GM21515 (cell line): ENCODE measurements at regions not wholly inside any gene's neighbourhood (a gene's known extent, or its start where the extent isn't known, plus 50 kb on each side); places are given as distances from the start of the nearest gene placed in this dataset.
"Not testable (repeated sequence)": the region's sequence is repeated elsewhere in the genome, so short reads cannot be mapped to it uniquely, and the experiment has no call there.

ENCODE experiments used
- ATAC-seq: cut with Tn5 transposase; IDR thresholded peaks from one replicate; pipeline ENCODE4 v1.9.1; 2021; ENCODE audit not compliant: unreplicated experiment

DNA sequence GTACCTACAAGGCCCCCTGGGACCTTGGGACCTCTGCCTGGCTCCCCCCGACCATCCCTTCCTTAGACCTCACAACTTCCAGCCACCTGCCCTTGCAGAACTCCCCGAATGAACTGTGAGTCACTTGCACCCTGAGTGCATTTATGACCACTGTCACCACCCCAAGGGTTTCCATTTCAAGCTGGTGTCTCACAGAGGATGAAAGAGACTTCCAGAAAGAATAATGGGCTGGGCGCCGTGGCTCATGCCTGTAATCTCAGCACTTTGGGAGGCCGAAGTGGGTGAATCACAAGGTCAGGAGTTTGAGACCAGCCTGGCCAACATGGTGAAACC, 124.5 kb upstream of the CIBAR2 start:
- no peak for ATAC-seq

DNA sequence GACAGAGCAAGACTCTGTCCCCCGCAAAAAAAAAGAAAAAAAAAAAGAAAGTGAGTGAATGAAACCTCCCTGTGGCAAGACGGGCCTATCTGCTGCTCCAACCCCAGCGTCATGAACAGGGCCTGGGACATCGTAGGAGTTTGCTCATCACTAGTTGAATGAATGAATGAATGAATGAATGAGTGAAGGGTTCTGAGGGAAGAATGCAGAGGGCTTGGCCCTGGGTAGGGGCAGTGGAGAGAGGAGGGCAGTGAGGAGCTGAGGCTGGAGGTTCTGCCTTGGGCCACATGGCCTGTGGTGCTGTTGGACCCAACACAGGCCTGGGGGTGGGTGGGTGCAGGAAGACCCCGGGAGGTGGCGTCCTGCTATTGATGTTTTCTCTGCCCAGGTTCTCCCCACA, 125.5 kb upstream of the CIBAR2 start:
- no peak for ATAC-seq

DNA sequence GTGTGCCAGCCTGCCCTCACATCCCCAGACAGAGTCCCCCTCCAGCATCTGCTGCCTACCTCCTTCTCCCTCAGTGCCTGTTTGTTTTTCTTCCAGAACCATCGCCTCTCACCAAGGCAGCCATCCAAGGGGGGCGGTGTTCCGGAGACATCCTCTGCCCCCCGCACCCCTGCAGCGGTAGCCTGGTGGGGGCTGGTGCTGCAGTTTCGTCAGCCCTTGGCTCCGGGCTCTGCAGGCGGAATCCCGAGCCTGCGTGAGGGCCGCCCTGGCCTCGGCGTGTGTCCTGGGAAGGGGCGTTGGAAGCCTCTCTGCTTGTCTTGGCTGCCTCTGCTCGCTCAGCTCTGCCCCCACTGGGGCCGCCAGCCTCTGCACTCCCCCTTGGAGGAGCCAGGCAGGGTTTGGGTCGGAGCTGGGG, 126.0 kb upstream of the CIBAR2 start:
- no peak for ATAC-seq

DNA sequence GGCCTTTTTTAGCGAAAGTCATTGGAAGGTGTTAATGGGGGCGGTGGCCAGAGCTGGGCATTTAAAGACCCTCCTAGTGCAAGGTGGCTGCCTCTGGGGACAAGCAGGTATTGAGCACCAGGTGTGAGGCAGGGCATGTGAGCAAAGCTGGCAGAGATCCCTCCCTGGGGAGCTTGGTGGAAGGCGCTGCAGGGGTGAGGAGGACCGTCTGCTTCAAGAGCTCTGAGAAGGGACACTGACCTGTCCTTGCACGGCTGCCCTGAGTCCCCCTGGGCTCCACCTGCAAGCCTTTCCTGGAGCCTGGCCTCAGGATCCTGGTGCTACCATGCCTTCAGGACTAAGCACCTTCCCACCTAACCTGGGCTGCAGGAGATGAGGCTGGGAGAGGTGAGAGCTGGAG, 127.0 kb upstream of the CIBAR2 start:
- no peak for ATAC-seq

DNA sequence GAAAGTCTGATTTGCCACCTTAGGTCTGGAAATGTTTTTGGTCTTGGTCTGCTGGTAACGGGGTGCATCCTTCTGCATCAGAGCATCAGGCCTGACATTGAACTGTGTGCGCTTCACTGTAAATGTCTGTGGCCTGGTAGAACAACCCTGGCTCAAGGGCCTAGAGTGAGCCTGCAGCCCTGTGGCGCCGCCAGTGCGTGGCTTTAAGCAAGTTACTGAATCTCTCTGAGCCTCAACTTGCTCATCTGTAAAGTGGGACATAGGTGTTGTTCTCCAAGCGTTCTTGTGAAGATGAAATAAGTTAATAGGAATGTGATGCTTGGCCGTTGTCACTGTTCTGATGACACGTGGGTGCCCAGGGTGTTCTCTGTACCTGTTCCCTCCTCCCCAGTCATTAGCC, 127.6 kb upstream of the CIBAR2 start:
- ATAC-seq = no peak

DNA sequence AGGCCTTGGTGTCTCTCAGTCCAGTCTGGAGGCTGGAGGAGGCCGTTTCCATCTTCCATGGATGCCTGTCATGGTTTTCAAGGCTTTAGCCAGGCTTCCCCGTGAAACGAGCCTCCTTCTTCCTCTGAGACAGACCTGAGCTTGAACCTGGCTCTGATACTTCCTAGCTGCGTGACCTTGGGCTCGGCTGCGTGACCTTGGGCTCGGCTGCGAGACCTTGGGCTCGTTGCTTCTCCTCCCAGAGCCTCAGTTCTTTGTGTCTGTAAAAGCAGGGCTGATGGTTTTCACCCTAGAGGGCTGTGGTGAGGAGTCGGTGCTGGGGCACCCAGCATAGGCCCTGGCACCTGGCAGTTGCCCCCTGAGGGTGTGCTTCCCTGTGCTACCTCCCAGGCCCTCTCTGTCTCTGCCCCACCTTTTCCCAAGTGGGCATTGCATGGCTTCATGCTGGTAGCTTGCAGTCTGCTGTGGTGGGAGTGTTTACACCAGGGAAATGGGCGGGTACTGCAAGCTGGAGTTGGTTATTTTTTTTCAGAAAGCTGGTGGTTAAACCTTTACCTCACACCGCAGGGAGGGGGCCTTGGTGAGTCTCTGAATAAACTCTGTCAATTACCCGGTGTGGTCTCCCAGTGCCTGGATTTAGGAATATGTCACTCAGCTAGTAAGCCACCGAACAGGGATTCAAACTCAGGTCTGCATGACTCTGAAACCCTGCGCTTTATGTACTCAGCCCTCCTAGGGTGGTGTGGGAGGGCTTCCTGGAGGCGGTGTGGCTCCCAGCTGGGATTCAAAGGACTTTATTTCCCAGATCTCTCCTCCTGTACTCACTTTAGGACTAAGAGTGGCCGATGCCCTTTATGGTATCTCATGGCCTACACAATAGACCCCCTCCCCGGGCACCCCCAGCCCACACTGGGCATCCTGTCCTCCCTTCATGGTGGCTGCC, 129.0 kb upstream of the CIBAR2 start:
- ATAC-seq = no peak

DNA sequence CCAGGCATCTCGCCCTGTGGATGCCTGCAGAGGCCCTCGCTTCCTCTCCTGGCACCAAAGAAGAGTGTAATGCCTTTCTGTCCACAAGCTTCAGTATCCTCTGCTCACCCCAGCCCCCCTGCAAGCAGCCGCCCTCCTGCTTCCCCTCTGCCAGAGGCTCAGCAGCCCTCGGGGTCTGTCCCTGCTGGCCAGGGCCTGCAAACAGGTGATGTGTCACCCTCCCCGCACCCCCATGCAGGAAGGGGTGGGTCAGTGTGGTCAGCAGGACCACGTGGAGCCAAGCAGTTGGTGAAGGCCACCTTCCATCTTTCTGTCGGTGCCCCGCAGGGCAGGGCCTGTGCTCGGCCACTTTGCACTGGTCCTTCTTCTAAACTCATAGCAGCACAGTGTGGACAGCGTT, 129.9 kb upstream of the CIBAR2 start:
- ATAC-seq = no peak

DNA sequence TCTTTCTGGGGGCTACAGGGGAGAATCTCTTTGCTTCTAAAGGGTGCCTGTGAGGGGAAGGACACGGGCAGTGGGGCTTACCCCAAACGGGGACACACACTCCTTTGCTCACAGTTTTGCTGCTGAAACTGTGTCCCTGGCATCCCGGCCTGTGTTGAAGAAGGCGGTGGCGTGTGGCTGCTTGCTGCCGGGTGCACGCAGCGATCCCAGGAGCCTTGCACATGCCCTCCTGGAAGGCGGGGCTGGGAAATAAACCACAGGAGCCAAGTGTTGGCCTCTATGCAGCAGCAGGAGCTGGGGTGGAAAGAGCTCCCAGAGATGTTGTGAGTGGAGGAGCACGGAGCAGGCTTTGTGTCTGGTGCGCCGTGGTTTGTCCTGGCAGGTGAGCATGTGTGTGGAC, 131.0 kb upstream of the CIBAR2 start:
- ATAC-seq = no peak

DNA sequence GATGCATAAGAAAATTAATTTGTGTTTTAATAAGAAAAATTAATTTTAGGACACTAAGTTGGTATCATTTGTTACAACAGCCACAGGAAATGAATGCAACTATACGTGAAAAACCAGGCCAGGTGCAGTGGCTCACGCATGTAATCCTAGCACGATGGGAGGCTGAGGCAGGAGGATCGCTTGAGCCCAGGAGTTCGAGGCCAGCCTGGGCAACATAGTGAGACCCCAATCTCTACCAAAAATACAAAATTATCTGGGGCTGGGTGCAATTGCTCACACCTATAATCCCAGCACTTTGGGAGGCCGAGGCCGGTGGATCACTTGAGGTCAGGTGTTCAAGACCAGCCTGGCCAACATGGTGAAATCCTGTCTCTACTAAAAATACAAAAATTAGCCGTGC, 132.2 kb upstream of the CIBAR2 start:
- ATAC-seq = not testable (repeated sequence)

DNA sequence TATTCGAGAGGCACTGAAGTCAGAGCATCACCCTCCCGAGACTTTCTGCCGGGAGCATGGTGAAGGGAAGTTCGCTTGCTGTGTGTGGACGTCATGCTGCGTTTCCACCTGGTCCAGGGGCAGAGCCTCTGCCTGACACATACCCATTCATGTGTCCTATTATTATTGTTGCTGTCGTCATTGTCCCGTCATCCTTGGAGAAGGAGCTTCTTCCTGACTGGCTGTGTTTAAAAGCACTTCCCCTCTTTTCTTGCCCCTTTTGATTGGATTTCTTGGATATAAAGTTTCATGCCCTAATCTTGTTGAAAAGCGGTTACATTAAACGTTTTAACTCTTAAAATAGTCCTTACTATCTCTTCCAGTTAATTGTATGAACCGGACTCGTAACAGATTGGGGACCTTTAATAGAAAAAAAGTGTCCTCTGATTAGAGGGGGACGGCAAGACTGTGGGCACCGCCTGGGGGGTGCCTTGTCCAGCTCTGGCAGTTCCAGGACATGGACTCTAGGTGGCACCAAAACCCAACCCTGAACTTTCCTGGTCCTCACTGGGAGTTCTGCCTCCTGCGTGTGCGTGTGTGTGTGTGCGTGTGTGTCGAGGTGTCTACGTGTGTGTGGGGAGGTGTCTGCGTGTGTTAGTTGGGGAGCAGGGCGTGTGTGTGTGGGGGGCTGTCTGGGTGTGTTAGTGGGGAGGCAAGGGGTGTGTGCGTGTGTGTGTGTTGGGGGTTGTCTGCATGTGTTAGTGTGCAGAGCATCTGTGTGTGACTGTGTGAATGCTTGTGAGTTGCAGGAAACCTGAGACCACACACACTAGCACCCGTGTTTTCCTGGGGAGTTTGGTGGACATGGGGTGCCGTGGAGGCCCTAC, 133.3 kb upstream of the CIBAR2 start:
- no peak for ATAC-seq

DNA sequence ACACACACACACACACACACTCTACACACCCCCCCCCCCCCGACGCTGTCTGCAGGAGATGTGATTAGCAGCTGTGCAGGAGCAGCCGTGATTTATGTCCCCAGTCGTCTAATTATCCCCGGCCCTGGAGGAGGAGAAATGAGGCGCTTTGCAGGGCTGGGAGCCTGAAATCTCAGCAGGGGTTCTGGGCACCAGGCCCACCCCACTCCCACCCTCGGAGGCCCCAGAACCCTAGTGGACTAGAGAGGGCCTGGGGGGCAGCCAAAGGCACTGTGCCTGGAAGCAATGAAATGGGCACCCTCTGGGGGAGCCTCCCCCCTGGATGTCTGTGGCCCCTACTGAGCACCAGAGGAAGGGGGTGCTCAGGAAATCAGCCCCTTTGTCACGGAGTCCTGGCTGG, 134.2 kb upstream of the CIBAR2 start:
- no peak for ATAC-seq

DNA sequence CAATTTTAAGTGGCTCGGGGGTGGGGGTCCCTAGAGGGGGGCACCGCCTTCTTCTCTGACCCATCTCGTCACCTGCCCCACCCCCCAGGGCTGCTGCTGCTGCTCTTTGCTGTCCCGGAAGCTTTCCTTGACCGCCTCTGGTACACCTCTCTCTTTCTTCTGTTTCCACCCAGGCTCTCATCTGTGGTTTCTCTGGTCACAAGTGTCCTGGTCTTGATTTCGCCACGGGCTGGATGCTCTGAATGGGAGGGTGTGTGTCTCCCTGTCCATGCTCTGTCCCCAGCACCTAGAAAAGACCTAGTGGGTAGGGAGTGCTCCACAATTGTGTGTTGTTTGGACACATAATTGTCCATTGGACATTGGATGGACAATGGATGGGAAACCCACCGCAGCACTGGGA, 134.7 kb upstream of the CIBAR2 start:
- ATAC-seq = no peak

DNA sequence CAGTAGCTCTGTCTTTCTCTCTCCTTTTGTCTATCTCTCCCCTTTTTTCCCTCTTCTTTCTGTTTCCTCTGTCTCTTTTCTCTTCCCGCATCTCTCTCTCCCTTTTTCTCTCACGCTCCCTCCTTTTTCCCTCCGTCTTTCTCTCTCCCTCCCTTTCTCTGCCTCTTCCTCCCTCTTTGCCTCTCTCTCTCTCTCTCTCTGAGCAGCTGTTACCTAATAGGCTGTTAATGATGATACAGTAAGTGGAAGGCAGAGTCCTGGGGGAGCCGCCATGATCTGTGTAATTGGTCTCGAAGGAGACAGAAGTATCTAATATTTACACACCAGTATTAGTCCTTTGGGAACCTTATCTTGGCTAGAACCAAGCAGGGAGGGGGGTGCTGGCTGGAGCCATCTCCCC, 136.1 kb upstream of the CIBAR2 start:
- ATAC-seq = no peak

DNA sequence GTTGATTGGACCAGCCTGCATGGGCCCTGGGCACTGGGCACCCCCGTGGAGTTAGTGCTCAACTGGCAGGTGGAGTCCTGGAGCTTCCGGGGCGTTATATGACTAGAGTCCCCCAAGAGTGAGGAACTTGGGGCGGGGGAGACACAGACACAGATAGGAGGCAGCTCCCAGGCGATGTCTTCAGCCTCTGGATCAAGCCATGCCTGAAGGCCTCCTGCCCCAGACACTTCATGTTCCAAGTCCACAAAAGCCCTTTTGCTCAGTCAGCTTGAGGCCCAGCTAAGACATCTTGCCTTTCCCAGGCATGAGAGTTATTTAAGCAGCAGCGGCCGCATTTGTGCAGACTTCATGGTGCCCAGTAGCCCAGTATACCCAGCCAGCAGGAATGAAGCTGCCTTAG, 136.6 kb upstream of the CIBAR2 start:
- ATAC-seq = no peak

DNA sequence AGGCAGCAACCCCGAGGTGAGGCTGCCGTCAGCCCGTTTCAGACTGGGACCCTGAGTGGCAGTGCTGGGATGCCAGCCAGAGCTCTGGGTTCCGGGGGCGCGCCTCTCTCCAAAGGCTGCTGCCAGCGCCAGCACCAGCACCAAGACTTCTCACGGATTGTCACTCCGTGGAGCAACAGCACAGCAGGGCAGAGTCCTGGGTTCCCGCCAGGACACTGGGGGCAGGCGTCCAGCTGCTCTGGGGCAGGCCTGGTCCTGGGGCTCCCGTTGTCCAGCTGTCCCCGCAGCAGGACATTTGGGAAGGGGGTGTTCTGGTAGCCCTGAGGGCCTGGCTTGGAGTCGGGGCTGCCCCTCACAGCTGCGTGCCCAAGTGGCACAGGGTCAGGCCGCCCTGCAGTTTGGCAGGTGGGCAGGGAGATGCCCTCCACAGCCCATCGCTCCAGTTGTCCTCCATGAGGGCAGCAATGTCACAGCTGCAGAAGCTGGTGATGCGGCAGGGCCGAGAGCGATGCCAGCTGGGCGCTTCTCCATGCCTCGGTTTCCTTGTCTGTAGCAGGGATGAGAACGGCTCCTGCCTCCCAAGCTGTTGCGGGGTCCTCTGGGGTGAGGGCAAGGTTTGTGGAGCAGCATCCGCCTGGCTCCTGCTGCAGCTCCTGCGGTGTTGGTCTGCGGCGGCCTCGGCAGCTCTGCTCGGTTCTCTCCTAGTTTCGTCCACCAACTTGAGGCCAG, 137.3 kb upstream of the CIBAR2 start:
- no peak for ATAC-seq

DNA sequence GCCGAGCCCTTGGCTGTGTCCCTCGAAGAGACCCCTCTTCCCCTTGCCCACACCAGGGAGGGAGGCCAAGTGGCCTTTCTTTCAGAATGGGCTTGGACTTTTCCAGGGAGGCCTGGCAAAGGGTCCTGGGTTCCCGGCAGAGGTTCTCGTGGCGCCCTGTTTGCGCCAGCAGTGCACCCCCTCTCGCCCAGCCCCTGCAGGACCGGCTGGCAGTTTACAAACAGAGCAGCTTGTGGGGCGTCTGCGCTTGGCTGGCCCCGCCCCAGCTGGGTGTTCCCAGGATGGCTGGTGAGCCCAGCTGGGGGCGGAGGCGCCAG, 137.8 kb upstream of the CIBAR2 start:
- ATAC-seq = no peak

DNA sequence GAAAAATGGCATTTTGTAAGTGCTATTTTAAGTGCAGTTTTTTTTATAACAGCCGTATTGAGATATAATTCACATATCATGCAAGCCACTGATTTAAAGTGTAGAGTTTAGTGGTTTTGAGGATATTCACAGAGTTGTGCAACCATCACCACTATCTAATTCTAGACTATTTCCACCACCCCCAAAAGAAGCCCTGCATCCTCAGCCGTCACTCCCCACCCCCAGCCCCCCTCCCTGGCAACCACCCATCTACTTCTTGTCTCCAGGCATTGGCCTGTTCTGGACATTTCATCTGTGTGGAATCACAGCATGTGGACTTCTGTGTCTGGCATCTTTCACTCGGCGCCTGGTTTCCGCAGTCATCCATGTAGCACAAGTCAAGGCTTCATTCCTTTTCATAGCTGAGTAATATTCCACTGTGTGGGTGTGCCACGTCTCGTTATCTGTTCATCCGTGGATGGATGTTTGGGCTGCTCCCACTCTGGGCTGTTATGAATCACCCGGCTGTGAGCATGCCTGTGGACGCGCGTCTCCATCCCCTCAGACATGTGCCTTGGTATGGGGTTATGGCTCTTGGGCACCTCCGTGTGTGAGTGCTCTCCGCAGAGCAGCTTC, 138.4 kb upstream of the CIBAR2 start:
- ATAC-seq = no peak

DNA sequence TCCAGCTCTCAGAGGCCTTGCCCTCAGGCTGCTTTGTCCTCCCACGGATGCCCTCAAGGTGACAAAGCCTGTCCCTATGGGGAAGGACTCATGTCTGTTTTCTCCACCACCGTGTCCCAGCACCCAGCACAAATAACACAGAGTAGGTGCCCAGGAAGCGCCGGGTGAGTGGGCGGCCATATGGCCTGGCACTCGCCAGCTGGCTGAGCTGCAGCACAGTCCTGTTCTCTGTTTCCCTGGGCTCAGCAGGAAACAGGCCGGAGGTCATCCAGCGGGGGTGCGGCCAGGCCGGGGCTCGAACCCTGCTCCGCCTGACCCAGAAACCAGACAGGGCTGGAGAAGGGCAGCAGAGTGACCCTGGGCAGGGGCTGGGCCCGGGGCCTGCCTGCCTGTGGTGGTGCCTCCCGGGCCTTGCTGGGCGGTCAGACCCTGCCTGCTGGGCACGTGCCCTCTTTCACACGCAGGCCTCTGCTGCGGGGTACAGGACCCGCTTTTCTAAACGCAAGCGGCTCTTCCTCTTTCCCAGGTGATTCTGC, 139.0 kb upstream of the CIBAR2 start:
- no peak for ATAC-seq

DNA sequence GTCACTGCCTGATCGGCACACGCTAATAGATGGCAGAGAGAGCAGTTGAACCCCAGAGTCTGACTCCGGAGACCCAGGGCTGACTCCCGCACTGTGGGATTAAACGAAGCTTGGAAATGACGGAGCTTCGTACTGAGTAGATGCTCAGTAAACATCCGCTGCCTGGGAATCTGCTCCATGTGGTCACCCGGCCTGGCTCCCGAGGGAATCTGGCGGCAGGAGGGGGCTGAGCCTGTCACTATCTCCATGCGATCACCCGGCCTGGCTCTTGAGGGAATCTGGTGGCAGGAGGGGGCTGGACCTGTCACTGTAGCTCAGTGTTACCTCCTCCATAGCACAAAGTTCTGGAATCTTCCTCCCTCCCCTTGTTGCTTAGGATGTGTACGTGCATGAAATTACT, 139.7 kb upstream of the CIBAR2 start:
- ATAC-seq = no peak

DNA sequence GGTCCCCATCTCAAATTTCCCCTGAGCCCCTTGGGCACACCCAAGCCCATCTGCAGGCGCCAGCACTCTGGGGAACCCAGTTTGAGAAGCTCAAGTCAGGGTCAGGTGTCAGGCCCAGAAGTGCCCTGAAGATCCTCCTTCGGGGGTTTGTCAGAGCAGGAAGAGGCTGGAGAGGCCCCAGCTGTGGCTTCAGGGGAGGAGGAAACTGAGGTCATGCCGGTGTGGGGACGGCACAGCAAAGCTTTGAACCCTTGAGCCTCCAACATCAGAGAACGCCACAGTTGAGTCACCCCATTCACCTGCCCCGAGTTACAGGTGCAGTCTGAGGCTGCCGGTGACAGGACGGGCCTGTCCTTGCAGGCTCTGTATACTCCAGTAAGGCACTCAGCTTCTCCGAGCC, 140.2 kb upstream of the CIBAR2 start:
- no peak for ATAC-seq
